ENCODE measurements at regions not wholly inside any gene's neighbourhood (a gene's known extent, or its start where the extent isn't known, plus 50 kb on each side); places are given as distances from the start of the nearest gene placed in this dataset.

GRCh38 chr20:47429409-47429808 lies 72.3 kb upstream of the NCOA3 start:
- Histone ChIP-seq H2BK12ac (ENCODE audit: low read depth, low read length) (no peak overlapping the region), H2BK120ac (replicated peaks; ENCODE audit: low read depth, low read length) (no peak overlapping the region), H3K9me3 (ENCODE audit: insufficient read depth in 2 of 2, low read depth in 1 of 2, low read length in 1 of 2) (peaks cover 4 to 14% of the 10 kb centered on the region in 2 experiments; a peak in 2 of 4 replicates), H3K56ac (replicated peaks; ENCODE audit: insufficient read length, low read depth, low read length) (no peak overlapping the region), H3K23ac (ENCODE audit: insufficient read length) (no peak overlapping the region), H3K9ac (replicated peaks in 1 of 4; ENCODE audit: extremely low read depth in 1 of 4, low read depth in 3 of 4, low read length in 3 of 4) (no peak overlapping the region), H2AFZ (ENCODE audit: low read length) (no peak overlapping the region), H3K27me3 (replicated peaks in 1 of 4; ENCODE audit: control insufficient read depth in 3 of 4, extremely low read depth in 1 of 4, insufficient read depth in 3 of 4, low read length in 3 of 4) (no peaks in the 10 kb centered on the region), H2BK5ac (ENCODE audit: low read depth, low read length) (no peak overlapping the region), H2BK15ac (ENCODE audit: low read length) (no peak overlapping the region), H4K20me1 (replicated peaks in 1 of 2; ENCODE audit: control insufficient read depth in 1 of 2, insufficient read depth in 2 of 2, low read length in 2 of 2) (no peaks in the 10 kb centered on the region), H2BK20ac (ENCODE audit: low read length) (no peak overlapping the region), H3K27ac (ENCODE audit: low read depth, low read length) (no peak overlapping the region), H4K8ac (ENCODE audit: extremely low read depth, insufficient read depth, low read length) (no peak overlapping the region), H3K4ac (replicated peaks; ENCODE audit: insufficient read length, low read depth, low read length) (no peak overlapping the region), H3K36me3 (ENCODE audit: control insufficient read depth in 2 of 4, insufficient read depth in 4 of 4, low read length in 3 of 4) (no peaks in the 10 kb centered on the region; a peak in 1 of 8 replicates), H3K4me3 (ENCODE audit: extremely low read depth in 1 of 4, insufficient read depth in 2 of 4, low read depth in 3 of 4, low read length in 4 of 4) (no peak overlapping the region), H2AK5ac (ENCODE audit: low read depth, low read length) (no peak overlapping the region), H3K23me2 (ENCODE audit: low read depth, low read length) (no peaks in the 10 kb centered on the region), H4K91ac (replicated peaks; ENCODE audit: insufficient read length, low read length) (no peak overlapping the region), H3K18ac (ENCODE audit: extremely low read depth, low read length) (no peak overlapping the region), H3K79me1 (ENCODE audit: low read depth, low read length) (no peaks in the 10 kb centered on the region), H4K5ac (ENCODE audit: insufficient read length, low read depth, low read length) (no peak overlapping the region), H3K79me2 (ENCODE audit: control insufficient read depth in 1 of 2, insufficient read depth in 2 of 2, low read length in 2 of 2) (no peaks in the 10 kb centered on the region), H3K4me2 (ENCODE audit: insufficient read depth in 1 of 2, low read depth in 2 of 2, low read length in 2 of 2) (no peak overlapping the region), H3K4me1 (replicated peaks in 1 of 4; ENCODE audit: control insufficient read depth in 3 of 4, insufficient read depth in 4 of 4, low read length in 3 of 4) (no peaks in the 10 kb centered on the region), H3K14ac (ENCODE audit: insufficient read length) (no peak overlapping the region)
- no peak for DNase-seq (ENCODE audit: low read depth in 1 of 2, low spot score in 2 of 2)
- 96% methylated on average over 3 of the region's 3 CpGs; no CpG with 5 or more reads in 1 of the 2 experiments for WGBS, 2 experiments (ENCODE audit: extremely low coverage in 1 of 2, insufficient coverage in 1 of 2, insufficient read length in 1 of 2, insufficient replicate concordance in 2 of 2, low coverage in 1 of 2, low lambda C conversion rate in 2 of 2, missing lambda C conversion rate in 1 of 2)
- CTCF ChIA-PET (ENCODE audit: partially characterized antibody), result interaction anchor here (1.9 kb wide), 1 partner anchor 9 kb away, joined by 6 read pairs; no protein-coding TSS in a partner anchor
- FAIRE-seq, result no peak
- POLR2A ChIA-PET (ENCODE audit: partially characterized antibody), result no interaction called here
- TF ChIP-seq ZNF274 (IDR thresholded peaks at IDR 0.05; ENCODE audit: borderline replicate concordance, extremely low read depth, low read length) (no peak), E2F6 (IDR thresholded peaks at IDR 0.05) (no peak)
